IMR-90 (cell line): ENCODE measurements at regions not wholly inside any gene's neighbourhood (a gene's known extent, or its start where the extent isn't known, plus 50 kb on each side); places are given as distances from the start of the nearest gene placed in this dataset.

Experiments
- BHLHE40 ChIP-seq: fragments of 150-350 bp; IDR thresholded peaks from 2 replicates; pipeline ENCODE4 v1.6.1; 2016; ENCODE audit warnings: mild to moderate bottlenecking, low read depth, low read length
- CEBPB ChIP-seq: IDR thresholded peaks from 2 replicates; pipeline ENCODE4 v1.6.1; 2012; ENCODE audit warnings: low read depth, low read length, improper control_type of control experiment
- POLR2A ChIP-seq: IDR thresholded peaks from 2 replicates; pipeline ENCODE4 v1.6.1; 2012; ENCODE audit warnings: mild to moderate bottlenecking, low read depth, low read length
- RAD21 ChIP-seq: IDR thresholded peaks from 2 replicates; pipeline ENCODE4 v1.6.1; 2012; ENCODE audit warnings: low read length, improper control_type of control experiment
- RFX5 ChIP-seq: IDR thresholded peaks from 2 replicates; pipeline ENCODE4 v1.8.0; 2012; ENCODE audit warnings: low read depth, mild to moderate bottlenecking, low read length, moderate library complexity
- SMC3 ChIP-seq: fragments of 150-350 bp; IDR thresholded peaks from 2 replicates; pipeline ENCODE4 v1.6.1; 2016; ENCODE audit warnings: low read depth, mild to moderate bottlenecking, antibody characterized with exemption, low read length, moderate library complexity
- TF ChIP-seq, protein P1 (sequence below): conservative IDR thresholded peaks from 2 replicates; pipeline ENCODE4 v1.5.1; 2012; ENCODE audit warnings: mild to moderate bottlenecking, low read depth, low read length, improper control_type of control experiment
- TF ChIP-seq, protein P2 (sequence below): fragments of 150-350 bp; IDR thresholded peaks from 2 replicates; pipeline ENCODE4 v1.6.1; 2016; ENCODE audit warnings: low read depth, mild to moderate bottlenecking, low read length, moderate library complexity, borderline replicate concordance

DNA sequence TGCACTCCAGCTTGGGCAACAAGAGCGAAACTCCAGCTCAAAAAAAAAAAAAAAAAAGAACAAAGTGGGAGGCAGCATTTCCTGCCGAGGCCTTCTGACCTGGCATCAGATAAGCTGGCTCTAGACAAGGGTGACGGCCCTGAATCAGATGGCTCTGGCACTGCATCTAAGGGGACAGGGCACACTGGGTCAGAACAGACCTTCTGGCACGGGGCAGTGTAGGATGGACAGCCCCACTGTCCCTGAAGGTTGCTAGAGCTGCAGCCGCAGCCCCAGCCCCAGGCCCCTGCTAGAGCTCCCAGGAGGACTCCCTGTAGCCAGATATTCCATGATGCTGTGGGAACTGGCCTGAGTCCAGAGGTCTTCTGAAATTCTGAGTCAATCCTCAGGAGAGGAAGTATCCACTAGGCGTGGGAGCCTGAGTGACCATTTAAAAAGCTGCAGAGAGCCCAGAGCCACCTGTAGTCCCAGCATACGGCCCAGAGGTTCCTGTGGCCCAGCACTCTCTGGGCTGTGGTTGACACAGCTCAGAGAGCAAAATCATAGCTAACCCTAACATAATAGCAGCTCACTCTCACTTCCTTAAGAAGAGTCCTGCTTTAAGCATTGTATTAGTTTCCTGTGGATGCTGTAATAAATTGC is 69.2 kb upstream of the MFGE8 start:
- TF ChIP-seq, protein P1, sequence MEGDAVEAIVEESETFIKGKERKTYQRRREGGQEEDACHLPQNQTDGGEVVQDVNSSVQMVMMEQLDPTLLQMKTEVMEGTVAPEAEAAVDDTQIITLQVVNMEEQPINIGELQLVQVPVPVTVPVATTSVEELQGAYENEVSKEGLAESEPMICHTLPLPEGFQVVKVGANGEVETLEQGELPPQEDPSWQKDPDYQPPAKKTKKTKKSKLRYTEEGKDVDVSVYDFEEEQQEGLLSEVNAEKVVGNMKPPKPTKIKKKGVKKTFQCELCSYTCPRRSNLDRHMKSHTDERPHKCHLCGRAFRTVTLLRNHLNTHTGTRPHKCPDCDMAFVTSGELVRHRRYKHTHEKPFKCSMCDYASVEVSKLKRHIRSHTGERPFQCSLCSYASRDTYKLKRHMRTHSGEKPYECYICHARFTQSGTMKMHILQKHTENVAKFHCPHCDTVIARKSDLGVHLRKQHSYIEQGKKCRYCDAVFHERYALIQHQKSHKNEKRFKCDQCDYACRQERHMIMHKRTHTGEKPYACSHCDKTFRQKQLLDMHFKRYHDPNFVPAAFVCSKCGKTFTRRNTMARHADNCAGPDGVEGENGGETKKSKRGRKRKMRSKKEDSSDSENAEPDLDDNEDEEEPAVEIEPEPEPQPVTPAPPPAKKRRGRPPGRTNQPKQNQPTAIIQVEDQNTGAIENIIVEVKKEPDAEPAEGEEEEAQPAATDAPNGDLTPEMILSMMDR = no peak
- no peak for TF ChIP-seq POLR2A
- no peak for TF ChIP-seq CEBPB
- no peak for TF ChIP-seq RFX5
- no peak for TF ChIP-seq SMC3
- no peak for TF ChIP-seq RAD21
- TF ChIP-seq, protein P2, sequence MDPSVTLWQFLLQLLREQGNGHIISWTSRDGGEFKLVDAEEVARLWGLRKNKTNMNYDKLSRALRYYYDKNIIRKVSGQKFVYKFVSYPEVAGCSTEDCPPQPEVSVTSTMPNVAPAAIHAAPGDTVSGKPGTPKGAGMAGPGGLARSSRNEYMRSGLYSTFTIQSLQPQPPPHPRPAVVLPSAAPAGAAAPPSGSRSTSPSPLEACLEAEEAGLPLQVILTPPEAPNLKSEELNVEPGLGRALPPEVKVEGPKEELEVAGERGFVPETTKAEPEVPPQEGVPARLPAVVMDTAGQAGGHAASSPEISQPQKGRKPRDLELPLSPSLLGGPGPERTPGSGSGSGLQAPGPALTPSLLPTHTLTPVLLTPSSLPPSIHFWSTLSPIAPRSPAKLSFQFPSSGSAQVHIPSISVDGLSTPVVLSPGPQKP = no peak
- no peak for TF ChIP-seq BHLHE40
